Brain microvascular endothelial cell (primary cell): ENCODE measurements at regions not wholly inside any gene's neighbourhood (a gene's known extent, or its start where the extent isn't known, plus 50 kb on each side); places are given as distances from the start of the nearest gene placed in this dataset.

Experiments
- DNase-seq: peaks from one replicate; pipeline ENCODE4 v3.0.0-alpha.2; 2020
- H3K27ac ChIP-seq: fragments of 250-450 bp; sonication (Bioruptor Pico); 2 replicates; pipeline ENCODE4 v1.5.1; 2020; ENCODE audit warnings: mild to moderate bottlenecking, moderate library complexity
- H3K27me3 ChIP-seq: fragments of 250-450 bp; sonication (Bioruptor Pico); replicated peaks from 2 replicates; pipeline ENCODE4 v1.5.1; 2020; ENCODE audit warnings: mild to moderate bottlenecking
- H3K36me3 ChIP-seq: fragments of 250-450 bp; sonication (Bioruptor Pico); replicated peaks from 2 replicates; pipeline ENCODE4 v1.5.1; 2020; ENCODE audit warnings: mild to moderate bottlenecking
- H3K4me3 ChIP-seq: 2 replicates; pipeline ENCODE4 v1.5.1; 2011; ENCODE audit warnings: low read depth, mild to moderate bottlenecking, control low read depth, low read length, moderate library complexity
- CTCF ChIP-seq: IDR thresholded peaks from 2 replicates; pipeline ENCODE4 v1.5.1; 2011; ENCODE audit warnings: low read depth, mild to moderate bottlenecking, moderate library complexity, low read length, control low read depth, inconsistent platforms; ENCODE audit errors: missing control alignments
- in situ Hi-C: cut with HindIII; loops from 2 replicates; pipeline ENCODE4 v1.10.0; 2017; ENCODE audit warnings: low sequenced_read_pairs, low pct_ligation_motif_present

DNA sequence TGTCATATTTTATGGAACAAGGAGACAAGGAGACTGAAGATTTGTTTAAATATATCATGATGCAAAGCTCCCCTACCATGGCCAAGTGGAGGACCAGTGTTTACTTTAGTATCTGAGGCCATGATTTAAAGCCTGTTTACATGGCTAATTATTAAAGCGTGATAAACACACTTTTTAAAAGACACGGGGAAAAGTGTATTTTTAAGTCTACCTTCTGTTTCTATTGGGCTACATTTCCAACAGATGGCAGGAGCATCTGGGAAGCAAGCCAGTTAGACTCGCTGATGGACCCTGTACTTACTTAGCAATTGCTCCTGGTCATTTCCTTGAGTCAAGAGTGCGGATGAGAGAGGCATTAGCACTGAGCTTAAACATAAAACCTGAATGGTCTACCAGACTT lies 480.3 kb upstream of the SEMA6A start:
- no peak for DNase-seq
- Histone ChIP-seq H3K27ac (no peak overlapping the region), H3K4me3 (no peak overlapping the region), H3K36me3 (no peaks in the 10 kb centered on the region), H3K27me3 (no peaks in the 10 kb centered on the region)
- in situ Hi-C loops, result no loop called here
- no peak for TF ChIP-seq CTCF

DNA sequence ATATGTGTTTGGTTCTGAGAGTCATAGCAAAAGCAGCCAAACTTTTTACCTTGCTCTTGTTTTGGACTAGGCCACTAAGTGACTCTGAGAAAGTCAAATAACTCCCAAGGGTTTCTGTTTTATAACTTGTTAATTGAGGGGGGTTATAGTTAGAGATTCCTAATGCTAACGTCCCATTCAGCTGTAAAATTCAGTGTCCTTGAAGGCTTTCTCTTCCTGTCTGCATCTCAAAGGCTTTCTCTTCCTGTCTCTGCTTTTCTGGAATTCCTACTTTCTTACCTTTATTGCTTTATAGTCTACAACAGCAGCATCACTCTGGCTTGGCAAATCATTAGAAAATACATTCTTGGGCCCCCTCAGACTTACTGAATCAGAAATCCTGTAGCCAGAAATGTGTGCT lies 479.5 kb upstream of the SEMA6A start:
- no peaks in the 10 kb centered on the region for H3K36me3 ChIP-seq

DNA sequence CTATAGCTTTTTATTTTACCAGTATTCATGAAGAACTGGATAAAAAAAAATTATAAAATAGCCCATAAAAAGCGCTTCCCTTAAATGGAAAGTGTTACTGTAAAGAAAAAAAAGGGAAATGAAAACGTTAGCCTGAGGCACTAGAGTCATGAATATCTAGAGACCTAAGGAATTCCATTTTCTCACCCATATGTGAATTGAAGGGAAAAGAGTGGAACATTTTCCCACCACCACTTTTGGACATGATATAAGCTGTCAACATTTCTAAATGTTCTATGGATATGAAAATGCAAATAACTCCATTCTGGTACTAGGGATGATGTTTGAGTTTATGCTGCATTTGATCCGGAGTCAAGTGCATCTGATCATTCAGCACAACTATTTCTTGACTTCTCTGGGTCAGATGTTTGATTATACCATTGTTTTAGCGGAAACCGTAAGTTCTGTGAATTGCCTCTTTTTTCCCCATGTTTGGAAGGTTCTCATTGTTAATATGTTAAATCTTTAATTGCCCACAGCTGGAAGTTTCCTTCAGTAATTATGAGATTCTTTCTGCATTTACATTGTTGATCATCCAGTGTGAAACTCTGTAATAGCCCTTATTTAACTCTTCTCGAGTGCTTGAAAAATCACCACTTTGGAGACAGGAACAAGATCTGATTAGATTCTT lies 467.4 kb upstream of the SEMA6A start:
- H3K36me3 ChIP-seq, result no peaks in the 10 kb centered on the region
- TF ChIP-seq CTCF, result no peak
- in situ Hi-C loops, result no loop called here
- H3K27ac ChIP-seq, result no peak overlapping the region
- H3K27me3 ChIP-seq, result no peaks in the 10 kb centered on the region
- H3K4me3 ChIP-seq, result no peak overlapping the region
- no peak for DNase-seq

More for the DNA sequence above, 479.5 kb upstream of the SEMA6A start:
- no peak for TF ChIP-seq CTCF
- Histone ChIP-seq H3K27ac (no peak overlapping the region), H3K4me3 (no peak overlapping the region), H3K27me3 (no peaks in the 10 kb centered on the region)
- in situ Hi-C loops, result no loop called here
- no peak for DNase-seq

DNA sequence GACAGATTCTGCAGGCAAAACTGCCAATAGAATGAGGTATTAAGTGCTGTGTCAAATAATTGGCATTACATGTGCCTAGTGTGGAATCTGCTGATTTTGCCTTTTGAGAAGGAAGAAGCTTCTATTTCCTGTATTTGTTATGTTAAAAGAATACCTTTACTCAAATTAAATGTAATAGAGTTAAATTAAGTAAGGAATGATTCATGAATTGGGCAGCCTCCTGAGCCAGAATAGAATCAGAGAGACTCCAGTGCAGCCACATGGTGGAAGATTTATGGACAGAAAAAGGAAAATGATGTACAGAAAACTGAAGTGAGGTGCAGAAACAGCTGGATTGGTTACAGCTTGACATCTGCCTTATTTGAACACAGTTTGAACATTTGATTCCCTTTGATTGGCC lies 464.4 kb upstream of the SEMA6A start:
- Histone ChIP-seq H3K27ac (no peak overlapping the region), H3K36me3 (no peaks in the 10 kb centered on the region), H3K27me3 (no peaks in the 10 kb centered on the region), H3K4me3 (no peak overlapping the region)
- no peak for DNase-seq
- TF ChIP-seq CTCF, result no peak
- in situ Hi-C loops, result no loop called here

DNA sequence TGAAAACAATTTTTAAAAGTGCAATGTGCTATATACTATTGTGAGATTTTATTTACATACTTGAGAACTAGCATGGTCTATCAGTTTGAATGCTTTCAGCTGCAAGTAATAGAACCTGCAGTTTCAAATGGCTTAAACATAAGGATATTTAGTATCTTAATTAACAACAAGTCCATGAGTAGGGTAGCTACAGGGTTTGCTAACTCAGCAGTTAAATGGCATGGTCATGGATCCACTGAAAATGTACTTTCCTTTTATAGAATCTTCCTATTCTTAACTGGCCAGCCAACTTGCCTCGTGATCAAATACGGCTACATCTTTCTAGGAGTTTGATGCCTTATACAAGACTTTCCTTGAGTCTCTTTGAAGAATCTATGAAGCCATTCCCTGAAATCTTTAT lies 452.8 kb upstream of the SEMA6A start:
- in situ Hi-C loops, result no loop called here
- Histone ChIP-seq H3K27ac (no peak overlapping the region), H3K27me3 (no peaks in the 10 kb centered on the region), H3K4me3 (no peak overlapping the region), H3K36me3 (no peaks in the 10 kb centered on the region)
- TF ChIP-seq CTCF, result no peak
- no peak for DNase-seq

DNA sequence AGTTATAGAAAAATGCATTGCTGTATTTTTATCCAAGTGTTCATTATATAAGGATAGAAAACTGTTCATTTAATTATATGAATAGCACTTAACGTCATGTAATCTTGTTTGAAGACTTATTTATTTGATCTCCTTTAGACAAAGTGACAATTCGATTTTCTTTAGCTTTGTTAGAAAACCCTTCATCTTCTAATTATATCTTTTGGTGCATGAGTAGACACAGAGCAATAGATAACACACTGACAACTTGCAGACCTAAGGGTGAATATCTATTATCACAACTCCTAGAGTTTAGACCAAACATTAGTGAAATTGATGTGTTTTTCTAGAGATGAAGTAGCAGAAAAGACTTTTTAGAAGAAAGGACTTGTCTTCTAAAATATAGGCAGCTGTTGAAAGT lies 446.4 kb upstream of the SEMA6A start:
- H3K27me3 ChIP-seq, result no peaks in the 10 kb centered on the region
- no peak overlapping the region for H3K27ac ChIP-seq
- no peak for DNase-seq
- in situ Hi-C loops, result no loop called here
- no peak overlapping the region for H3K4me3 ChIP-seq
- no peaks in the 10 kb centered on the region for H3K36me3 ChIP-seq
- no peak for TF ChIP-seq CTCF
